GM12878 (cell line): ENCODE measurements at regions not wholly inside any gene's neighbourhood (a gene's known extent, or its start where the extent isn't known, plus 50 kb on each side); places are given as distances from the start of the nearest gene placed in this dataset.

Experiments
- ATAC-seq: fragments of 200-7000 bp; cut with Tn5 transposase; 3 replicates; pipeline ENCODE4 v1.9.1; 2020; ENCODE audit warnings: mild to moderate bottlenecking, moderate library complexity
- BruUV-seq: library from RNA; stranded (reverse); fragments of 400-500 nt; replicated peaks from 2 replicates; lab custom pipeline; 2021; lab: Mats Ljungman, UMichigan
- CTCF ChIA-PET: fragments of 300-600 bp; sonication (Branson Sonifier 250); formaldehyde crosslinking; extraction: SDS; loops from one replicate; lab custom pipeline; 2021; ENCODE audit warnings: inconsistent platforms; lab: Yijun Ruan, JAX
- POLR2A ChIA-PET: fragments of 350-600 bp; formaldehyde crosslinking; extraction: SDS; loops from one replicate; lab custom pipeline; 2021; ENCODE audit warnings: inconsistent platforms; lab: Charles Lee
- RAD21 ChIA-PET: fragments of 300-600 bp; sonication (Branson Sonifier 250); formaldehyde crosslinking; loops from one replicate; lab custom pipeline; 2023; ENCODE audit warnings: antibody characterized with exemption; ENCODE audit not compliant: unreplicated experiment; lab: Charles Lee
- SMC1A ChIA-PET: fragments of 300-600 bp; sonication (Branson Sonifier 250); formaldehyde crosslinking; loops from one replicate; lab custom pipeline; 2023; ENCODE audit not compliant: unreplicated experiment, uncharacterized antibody; lab: Charles Lee
- DNase-seq: peaks from one replicate; pipeline ENCODE4 v3.0.0-alpha.2; 2011; ENCODE audit warnings: low read depth, low spot score
- FAIRE-seq: peaks from 3 replicates; lab custom pipeline; 2011; peaks lifted over from hg19 to GRCh38; lab: Jason Lieb, UNC
- H2AFZ ChIP-seq: 2 replicates; pipeline ENCODE4 v1.6.0; 2011; ENCODE audit warnings: low read depth, low read length, control low read depth; ENCODE audit not compliant: control insufficient read depth
- H3K27ac ChIP-seq: 2 replicates; pipeline ENCODE4 v1.5.1; 2011; ENCODE audit warnings: control low read depth; ENCODE audit not compliant: control insufficient read depth, insufficient read depth
- H3K27me3 ChIP-seq, 2 experiments: replicated peaks in 1 of 2; 2 replicates each; pipeline versions ENCODE4 v1.6.0 to v1.6.1; 2011; ENCODE audit warnings: low read length in 1 of 2; ENCODE audit not compliant: control insufficient read depth in 2 of 2, insufficient read depth in 2 of 2
- H3K36me3 ChIP-seq, 2 experiments: 2 replicates each; pipeline ENCODE4 v1.5.1; 2011; ENCODE audit warnings: low read length in 1 of 2; ENCODE audit not compliant: control insufficient read depth in 2 of 2, insufficient read depth in 2 of 2
- H3K4me1 ChIP-seq: 2 replicates; pipeline ENCODE4 v1.6.1; 2011; ENCODE audit warnings: mild to moderate bottlenecking, low read length, moderate library complexity, mixed read lengths; ENCODE audit not compliant: control insufficient read depth, insufficient read depth
- H3K4me2 ChIP-seq: 2 replicates; pipeline ENCODE4 v1.6.0; 2011; ENCODE audit warnings: control low read depth; ENCODE audit not compliant: control insufficient read depth, insufficient read depth
- H3K4me3 ChIP-seq: fragments of 200-600 bp; sonication (generic); 2 replicates; pipeline ENCODE4 v1.5.1; 2016
- H3K79me2 ChIP-seq: 2 replicates; pipeline ENCODE4 v1.6.0; 2011; ENCODE audit warnings: low read length; ENCODE audit not compliant: control insufficient read depth, insufficient read depth
- H3K9ac ChIP-seq: 2 replicates; pipeline ENCODE4 v1.8.0; 2011; ENCODE audit warnings: low read length, control low read depth, mixed read lengths; ENCODE audit not compliant: control insufficient read depth, insufficient read depth
- H3K9me3 ChIP-seq: replicated peaks from 3 replicates; pipeline ENCODE4 v1.5.1; 2011; ENCODE audit warnings: mild to moderate bottlenecking, low read length; ENCODE audit not compliant: control insufficient read depth, insufficient read depth
- H4K20me1 ChIP-seq: 2 replicates; pipeline ENCODE4 v1.6.0; 2011; ENCODE audit not compliant: control insufficient read depth, insufficient read depth
- BCL11A ChIP-seq: IDR thresholded peaks from 2 replicates; pipeline ENCODE4 v1.6.1; 2011; ENCODE audit warnings: low read depth, low read length
- CEBPB ChIP-seq, 2 experiments: fragments of 150-350 bp in 1 of 2; IDR thresholded peaks; 2 replicates each; pipeline ENCODE4 v1.6.1; 2012 to 2014; ENCODE audit warnings: low read depth in 2 of 2, low read length in 2 of 2, borderline replicate concordance in 1 of 2, inconsistent platforms in 1 of 2
- E4F1 ChIP-seq: fragments of 450-650 bp; IDR thresholded peaks from 2 replicates; pipeline ENCODE4 v1.6.1; 2018; ENCODE audit warnings: borderline replicate concordance, mild to moderate bottlenecking; ENCODE audit not compliant: partially characterized antibody
- EED ChIP-seq: sonication (generic); IDR thresholded peaks from 2 replicates; pipeline ENCODE4 v1.6.1; 2016; ENCODE audit warnings: antibody characterized with exemption, low read depth
- JUND ChIP-seq: IDR thresholded peaks from 2 replicates; pipeline ENCODE4 v1.6.1; 2012; ENCODE audit warnings: low read depth, mild to moderate bottlenecking, low read length, improper control_type of control experiment, moderate library complexity
- KLF5 ChIP-seq: fragments of 450-650 bp; IDR thresholded peaks from 2 replicates; pipeline ENCODE4 v1.6.1; 2014; ENCODE audit warnings: mild to moderate bottlenecking; ENCODE audit not compliant: partially characterized antibody
- MYB ChIP-seq: fragments of 150-350 bp; IDR thresholded peaks from 2 replicates; pipeline ENCODE4 v1.6.1; 2014; ENCODE audit warnings: mild to moderate bottlenecking, low read depth, low read length, borderline replicate concordance
- NFXL1 ChIP-seq: fragments of 450-650 bp; IDR thresholded peaks from 2 replicates; pipeline ENCODE4 v1.6.1; 2017; ENCODE audit warnings: antibody characterized with exemption, mild to moderate bottlenecking, borderline replicate concordance
- NR2F1 ChIP-seq: fragments of 450-650 bp; conservative IDR thresholded peaks from 2 replicates; pipeline ENCODE4 v1.6.1; 2017; ENCODE audit warnings: mild to moderate bottlenecking
- TAF1 ChIP-seq: IDR thresholded peaks from 2 replicates; pipeline ENCODE4 v1.6.1; 2011; ENCODE audit warnings: mild to moderate bottlenecking, low read depth, low read length, borderline replicate concordance
- TCF3 ChIP-seq: IDR thresholded peaks from 2 replicates; pipeline ENCODE4 v1.6.1; 2012; ENCODE audit warnings: low read depth, mild to moderate bottlenecking, low read length, borderline replicate concordance; ENCODE audit not compliant: insufficient read depth
- ZNF207 ChIP-seq: fragments of 450-650 bp; IDR thresholded peaks from 2 replicates; pipeline ENCODE4 v1.6.1; 2014; ENCODE audit warnings: antibody characterized with exemption, mild to moderate bottlenecking, borderline replicate concordance
- WGBS: methylation state at CpG from one replicate; pipeline ENCODE4 v1.1.6; 2016; ENCODE audit warnings: low lambda C conversion rate; ENCODE audit not compliant: insufficient replicate concordance, insufficient coverage; ENCODE audit errors: missing lambda C conversion rate; 5-methylcytosine and 5-hydroxymethylcytosine counted together
- in situ Hi-C: fragments of 300-500 bp; cut with MboI; formaldehyde crosslinking; loops from 9 replicates; pipeline ENCODE4 v1.14.3; 2018; ENCODE audit warnings: mixed read lengths
- intact Hi-C: fragments of 100-400 bp; cut with micrococcal nuclease; formaldehyde crosslinking; loops from one replicate; pipeline ENCODE4 v1.14.2; 2022; ENCODE audit not compliant: unreplicated experiment
- TF ChIP-seq, protein P1 (sequence below), 3 experiments: IDR thresholded peaks in 2 of 3; conservative IDR thresholded peaks in 1 of 3; 2 replicates each; pipeline ENCODE4 v1.5.1; 2011; ENCODE audit warnings: low read depth in 3 of 3, low read length in 3 of 3, mild to moderate bottlenecking in 3 of 3, control low read depth in 2 of 3, moderate library complexity in 2 of 3, inconsistent platforms in 1 of 3, mixed read lengths in 1 of 3; ENCODE audit not compliant: control insufficient read depth in 2 of 3, insufficient read depth in 1 of 3; ENCODE audit errors: extremely low read depth in 1 of 3
- TF ChIP-seq, protein P2 (sequence below): IDR thresholded peaks from 2 replicates; pipeline ENCODE4 v1.6.1; 2011; ENCODE audit warnings: borderline replicate concordance, low read depth, mild to moderate bottlenecking, moderate library complexity, low read length; ENCODE audit not compliant: insufficient read depth, poor library complexity, severe bottlenecking
- TF ChIP-seq, protein P3 (sequence below): fragments of 450-650 bp; IDR thresholded peaks from 2 replicates; pipeline ENCODE4 v1.6.1; 2016; ENCODE audit warnings: mild to moderate bottlenecking, moderate library complexity, borderline replicate concordance

GRCh38 chr11:122436188-122436555 lies 219.3 kb upstream of the UBASH3B start:
- H3K79me2 ChIP-seq, result no peaks in the 10 kb centered on the region
- H3K36me3 ChIP-seq, result no peaks in the 10 kb centered on the region
- no peaks in the 10 kb centered on the region for H3K4me1 ChIP-seq
- no peak overlapping the region for H3K4me2 ChIP-seq
- 0% methylated on average over 3 of the region's 3 CpGs for WGBS
- no peaks in the 10 kb centered on the region for H3K27me3 ChIP-seq
- no TSS peak for BruUV-seq
- no peaks in the 10 kb centered on the region for H4K20me1 ChIP-seq
- ChIA-PET RAD21 (no interaction called here), POLR2A (no interaction called here), SMC1A (no interaction called here), CTCF (no interaction called here)
- ATAC-seq, result no peak
- H3K9ac ChIP-seq, result no peak overlapping the region
- H3K27ac ChIP-seq, result no peak overlapping the region
- no peak overlapping the region for H2AFZ ChIP-seq
- in situ Hi-C loops (no loop called here), intact Hi-C loops (no loop called here)
- no peak for FAIRE-seq
- H3K9me3 ChIP-seq, result no peaks in the 10 kb centered on the region
- no peak overlapping the region for H3K4me3 ChIP-seq
- no peak for DNase-seq
- TF ChIP-seq TCF3, result no peak
- TF ChIP-seq NR2F1, result no peak
- no peak for TF ChIP-seq E4F1
- no peak for TF ChIP-seq BCL11A
- TF ChIP-seq TAF1, result no peak
- TF ChIP-seq, protein P1, sequence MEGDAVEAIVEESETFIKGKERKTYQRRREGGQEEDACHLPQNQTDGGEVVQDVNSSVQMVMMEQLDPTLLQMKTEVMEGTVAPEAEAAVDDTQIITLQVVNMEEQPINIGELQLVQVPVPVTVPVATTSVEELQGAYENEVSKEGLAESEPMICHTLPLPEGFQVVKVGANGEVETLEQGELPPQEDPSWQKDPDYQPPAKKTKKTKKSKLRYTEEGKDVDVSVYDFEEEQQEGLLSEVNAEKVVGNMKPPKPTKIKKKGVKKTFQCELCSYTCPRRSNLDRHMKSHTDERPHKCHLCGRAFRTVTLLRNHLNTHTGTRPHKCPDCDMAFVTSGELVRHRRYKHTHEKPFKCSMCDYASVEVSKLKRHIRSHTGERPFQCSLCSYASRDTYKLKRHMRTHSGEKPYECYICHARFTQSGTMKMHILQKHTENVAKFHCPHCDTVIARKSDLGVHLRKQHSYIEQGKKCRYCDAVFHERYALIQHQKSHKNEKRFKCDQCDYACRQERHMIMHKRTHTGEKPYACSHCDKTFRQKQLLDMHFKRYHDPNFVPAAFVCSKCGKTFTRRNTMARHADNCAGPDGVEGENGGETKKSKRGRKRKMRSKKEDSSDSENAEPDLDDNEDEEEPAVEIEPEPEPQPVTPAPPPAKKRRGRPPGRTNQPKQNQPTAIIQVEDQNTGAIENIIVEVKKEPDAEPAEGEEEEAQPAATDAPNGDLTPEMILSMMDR (IDR thresholded peaks at IDR 0.05 in 2 of 3, conservative IDR thresholded peaks at IDR 0.05 in 1 of 3; ENCODE audit: control insufficient read depth in 2 of 3, extremely low read depth in 1 of 3, insufficient read depth in 1 of 3, low read depth in 3 of 3, low read length in 3 of 3), result no peak
- TF ChIP-seq EED, result no peak
- TF ChIP-seq JUND, result no peak
- no peak for TF ChIP-seq CEBPB (IDR thresholded peaks at IDR 0.05; ENCODE audit: borderline replicate concordance in 1 of 2, low read depth in 2 of 2, low read length in 2 of 2)
- TF ChIP-seq, protein P2, sequence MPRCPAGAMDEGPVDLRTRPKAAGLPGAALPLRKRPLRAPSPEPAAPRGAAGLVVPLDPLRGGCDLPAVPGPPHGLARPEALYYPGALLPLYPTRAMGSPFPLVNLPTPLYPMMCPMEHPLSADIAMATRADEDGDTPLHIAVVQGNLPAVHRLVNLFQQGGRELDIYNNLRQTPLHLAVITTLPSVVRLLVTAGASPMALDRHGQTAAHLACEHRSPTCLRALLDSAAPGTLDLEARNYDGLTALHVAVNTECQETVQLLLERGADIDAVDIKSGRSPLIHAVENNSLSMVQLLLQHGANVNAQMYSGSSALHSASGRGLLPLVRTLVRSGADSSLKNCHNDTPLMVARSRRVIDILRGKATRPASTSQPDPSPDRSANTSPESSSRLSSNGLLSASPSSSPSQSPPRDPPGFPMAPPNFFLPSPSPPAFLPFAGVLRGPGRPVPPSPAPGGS, result no peak
- no peak for TF ChIP-seq MYB
- TF ChIP-seq, protein P3, sequence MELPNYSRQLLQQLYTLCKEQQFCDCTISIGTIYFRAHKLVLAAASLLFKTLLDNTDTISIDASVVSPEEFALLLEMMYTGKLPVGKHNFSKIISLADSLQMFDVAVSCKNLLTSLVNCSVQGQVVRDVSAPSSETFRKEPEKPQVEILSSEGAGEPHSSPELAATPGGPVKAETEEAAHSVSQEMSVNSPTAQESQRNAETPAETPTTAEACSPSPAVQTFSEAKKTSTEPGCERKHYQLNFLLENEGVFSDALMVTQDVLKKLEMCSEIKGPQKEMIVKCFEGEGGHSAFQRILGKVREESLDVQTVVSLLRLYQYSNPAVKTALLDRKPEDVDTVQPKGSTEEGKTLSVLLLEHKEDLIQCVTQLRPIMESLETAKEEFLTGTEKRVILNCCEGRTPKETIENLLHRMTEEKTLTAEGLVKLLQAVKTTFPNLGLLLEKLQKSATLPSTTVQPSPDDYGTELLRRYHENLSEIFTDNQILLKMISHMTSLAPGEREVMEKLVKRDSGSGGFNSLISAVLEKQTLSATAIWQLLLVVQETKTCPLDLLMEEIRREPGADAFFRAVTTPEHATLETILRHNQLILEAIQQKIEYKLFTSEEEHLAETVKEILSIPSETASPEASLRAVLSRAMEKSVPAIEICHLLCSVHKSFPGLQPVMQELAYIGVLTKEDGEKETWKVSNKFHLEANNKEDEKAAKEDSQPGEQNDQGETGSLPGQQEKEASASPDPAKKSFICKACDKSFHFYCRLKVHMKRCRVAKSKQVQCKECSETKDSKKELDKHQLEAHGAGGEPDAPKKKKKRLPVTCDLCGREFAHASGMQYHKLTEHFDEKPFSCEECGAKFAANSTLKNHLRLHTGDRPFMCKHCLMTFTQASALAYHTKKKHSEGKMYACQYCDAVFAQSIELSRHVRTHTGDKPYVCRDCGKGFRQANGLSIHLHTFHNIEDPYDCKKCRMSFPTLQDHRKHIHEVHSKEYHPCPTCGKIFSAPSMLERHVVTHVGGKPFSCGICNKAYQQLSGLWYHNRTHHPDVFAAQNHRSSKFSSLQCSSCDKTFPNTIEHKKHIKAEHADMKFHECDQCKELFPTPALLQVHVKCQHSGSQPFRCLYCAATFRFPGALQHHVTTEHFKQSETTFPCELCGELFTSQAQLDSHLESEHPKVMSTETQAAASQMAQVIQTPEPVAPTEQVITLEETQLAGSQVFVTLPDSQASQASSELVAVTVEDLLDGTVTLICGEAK, result no peak
- no peak for TF ChIP-seq ZNF207
- no peak for TF ChIP-seq NFXL1
- TF ChIP-seq KLF5, result no peak
